SK-N-SH (cell line): ENCODE measurements at regions not wholly inside any gene's neighbourhood (a gene's known extent, or its start where the extent isn't known, plus 50 kb on each side); places are given as distances from the start of the nearest gene placed in this dataset.

Experiments used
- CHD2 ChIP-seq: fragments of 150-350 bp; IDR thresholded peaks from 2 replicates; pipeline ENCODE4 v1.6.1; 2018; ENCODE audit warnings: low read length; ENCODE audit not compliant: partially characterized antibody
- CTCF ChIP-seq: fragments of 200-600 bp; sonication (generic); IDR thresholded peaks from 2 replicates; pipeline ENCODE4 v1.6.1; 2017; ENCODE audit warnings: antibody characterized with exemption, mild to moderate bottlenecking, moderate library complexity
- MAX ChIP-seq: IDR thresholded peaks from 2 replicates; pipeline ENCODE4 v1.4.0; 2012; ENCODE audit warnings: low read depth
- RAD21 ChIP-seq: IDR thresholded peaks from 2 replicates; pipeline ENCODE4 v1.6.1; 2012; ENCODE audit warnings: mild to moderate bottlenecking, low read length
- SMC3 ChIP-seq: IDR thresholded peaks from 2 replicates; pipeline ENCODE4 v1.6.1; 2012; ENCODE audit warnings: low read depth, low read length, improper control_type of control experiment
- TCF12 ChIP-seq: IDR thresholded peaks from 2 replicates; pipeline ENCODE4 v1.4.0; 2012
- TF ChIP-seq, protein P1 (sequence below): IDR thresholded peaks from 2 replicates; pipeline ENCODE4 v1.4.0; 2012; ENCODE audit warnings: low read depth, borderline replicate concordance

DNA sequence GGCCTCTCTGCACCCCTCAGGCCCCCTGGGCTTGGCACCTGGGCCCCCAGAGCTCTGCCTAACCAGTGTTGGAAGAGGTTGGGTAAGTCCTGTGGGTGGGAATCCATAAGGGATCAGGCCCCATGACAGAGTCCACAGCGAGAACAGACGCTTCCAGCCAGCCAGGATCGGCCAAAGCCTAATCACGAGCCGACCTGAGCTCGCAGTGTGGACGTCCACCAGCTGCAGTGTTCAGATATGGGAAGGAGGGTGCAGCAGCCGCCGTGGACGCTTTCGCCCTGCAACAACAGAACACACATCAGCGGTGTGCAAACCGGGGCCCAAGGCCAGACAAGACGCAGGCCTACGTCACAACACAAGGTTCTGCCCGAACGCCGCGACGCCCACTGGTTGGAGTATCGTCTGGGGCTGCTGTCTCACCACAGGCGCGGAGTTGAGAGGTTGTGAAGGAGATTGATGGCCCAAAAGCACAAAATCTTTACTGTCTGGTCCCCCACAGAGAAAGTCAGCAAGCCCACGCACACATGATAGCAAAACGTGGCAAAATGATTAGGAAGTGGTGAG is 102.1 kb downstream of the FOXL3 start:
- TF ChIP-seq CHD2 (no peak), TCF12 (no peak), MAX (no peak), CTCF (no peak), RAD21 (no peak), SMC3 (no peak)
- TF ChIP-seq, protein P1, sequence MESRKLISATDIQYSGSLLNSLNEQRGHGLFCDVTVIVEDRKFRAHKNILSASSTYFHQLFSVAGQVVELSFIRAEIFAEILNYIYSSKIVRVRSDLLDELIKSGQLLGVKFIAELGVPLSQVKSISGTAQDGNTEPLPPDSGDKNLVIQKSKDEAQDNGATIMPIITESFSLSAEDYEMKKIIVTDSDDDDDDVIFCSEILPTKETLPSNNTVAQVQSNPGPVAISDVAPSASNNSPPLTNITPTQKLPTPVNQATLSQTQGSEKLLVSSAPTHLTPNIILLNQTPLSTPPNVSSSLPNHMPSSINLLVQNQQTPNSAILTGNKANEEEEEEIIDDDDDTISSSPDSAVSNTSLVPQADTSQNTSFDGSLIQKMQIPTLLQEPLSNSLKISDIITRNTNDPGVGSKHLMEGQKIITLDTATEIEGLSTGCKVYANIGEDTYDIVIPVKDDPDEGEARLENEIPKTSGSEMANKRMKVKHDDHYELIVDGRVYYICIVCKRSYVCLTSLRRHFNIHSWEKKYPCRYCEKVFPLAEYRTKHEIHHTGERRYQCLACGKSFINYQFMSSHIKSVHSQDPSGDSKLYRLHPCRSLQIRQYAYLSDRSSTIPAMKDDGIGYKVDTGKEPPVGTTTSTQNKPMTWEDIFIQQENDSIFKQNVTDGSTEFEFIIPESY, result no peak
